ENCODE measurements at regions not wholly inside any gene's neighbourhood (a gene's known extent, or its start where the extent isn't known, plus 50 kb on each side); places are given as distances from the start of the nearest gene placed in this dataset.
A peak's percentile ranks its signal among the peaks of the same experiment; 100 is the strongest.

GRCh38 chr2:9692456-9693195 is 61.8 kb upstream of the YWHAQ start:
- H3K27ac ChIP-seq, result no peak overlapping the region
- no peaks in the 10 kb centered on the region for H3K36me3 ChIP-seq
- H3K4me3 ChIP-seq, result no peak overlapping the region
- H3K9me3 ChIP-seq, result no peaks in the 10 kb centered on the region
- ATAC-seq (no peak), DNase-seq (peak; percentile 55)
- intact Hi-C loops (cut with DNase I), result no loop called here
- H3K4me1 ChIP-seq, result peaks cover 5% of the 10 kb centered on the region
- TF ChIP-seq CTCF (IDR thresholded peaks at IDR 0.05), result no peak
- H3K27me3 ChIP-seq, result no peaks in the 10 kb centered on the region

GRCh38 chr2:9693196-9693491 is 62.3 kb upstream of the YWHAQ start:
- Histone ChIP-seq H3K27ac (no peak overlapping the region), H3K4me3 (no peak overlapping the region), H3K4me1 (peaks cover 5% of the 10 kb centered on the region), H3K36me3 (no peaks in the 10 kb centered on the region), H3K9me3 (no peaks in the 10 kb centered on the region), H3K27me3 (no peaks in the 10 kb centered on the region)
- TF ChIP-seq CTCF (IDR thresholded peaks at IDR 0.05), result no peak
- intact Hi-C loops (cut with DNase I), result no loop called here
- DNase-seq (no peak), ATAC-seq (peak; percentile 21)

GRCh38 chr2:9693646-9694045 is 62.8 kb upstream of the YWHAQ start:
- Histone ChIP-seq H3K27ac (no peak overlapping the region), H3K4me3 (no peak overlapping the region), H3K36me3 (no peaks in the 10 kb centered on the region), H3K9me3 (no peaks in the 10 kb centered on the region), H3K4me1 (peaks cover 5% of the 10 kb centered on the region), H3K27me3 (no peaks in the 10 kb centered on the region)
- intact Hi-C loops (cut with DNase I), result no loop called here
- TF ChIP-seq CTCF (IDR thresholded peaks at IDR 0.05), result no peak
- ATAC-seq (no peak), DNase-seq (no peak)

- no peak for DNase-seq
- Histone ChIP-seq H3K27ac (no peak overlapping the region), H3K4me1 (peaks cover 5% of the 10 kb centered on the region), H3K27me3 (no peaks in the 10 kb centered on the region), H3K36me3 (no peaks in the 10 kb centered on the region), H3K9me3 (no peaks in the 10 kb centered on the region), H3K4me3 (no peak overlapping the region)
- no peak for ATAC-seq
- intact Hi-C loops (cut with DNase I), result no loop called here
- no peak for TF ChIP-seq CTCF (IDR thresholded peaks at IDR 0.05)
These were observed 64.0 kb upstream of the YWHAQ start for GRCh38 chr2:9694661-9695234.

- no peak for DNase-seq
- Histone ChIP-seq H3K27me3 (no peaks in the 10 kb centered on the region), H3K9me3 (no peaks in the 10 kb centered on the region), H3K27ac (no peak overlapping the region), H3K4me1 (peaks cover 5% of the 10 kb centered on the region), H3K36me3 (no peaks in the 10 kb centered on the region), H3K4me3 (no peak overlapping the region)
- ATAC-seq, result no peak
- intact Hi-C loops (cut with DNase I), result no loop called here
- TF ChIP-seq CTCF (IDR thresholded peaks at IDR 0.05), result no peak
These were observed 65.1 kb upstream of the YWHAQ start for GRCh38 chr2:9695941-9696340.

Measured in upper lobe of right lung (tissue), 1 donor.